ENCODE measurements at regions not wholly inside any gene's neighbourhood (a gene's known extent, or its start where the extent isn't known, plus 50 kb on each side); places are given as distances from the start of the nearest gene placed in this dataset.

DNA sequence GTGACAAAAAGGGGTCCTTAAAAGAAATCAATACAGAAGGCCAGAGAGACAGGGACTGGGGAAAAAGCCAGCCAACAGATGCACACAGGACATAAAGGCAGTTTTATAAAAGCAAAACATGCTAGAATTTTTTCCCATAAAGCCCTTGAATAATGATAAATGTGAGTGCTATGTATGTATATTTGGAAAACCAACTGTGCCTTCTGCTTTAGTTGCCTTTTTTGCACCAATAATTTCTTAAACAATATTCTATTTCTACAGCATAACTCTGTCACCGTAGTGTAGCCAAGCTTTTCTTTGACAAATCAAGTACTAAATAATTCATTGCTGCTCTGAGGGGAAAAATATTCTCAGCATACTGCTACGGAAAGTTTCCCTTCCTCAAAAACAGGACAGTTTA is 730.6 kb upstream of the NRSN1 start:
- TF ChIP-seq EZH2 (IDR thresholded peaks at IDR 0.05) (no peak), POLR2AphosphoS5 (IDR thresholded peaks at IDR 0.05; ENCODE audit: borderline replicate concordance, low read depth, low read length) (no peak)
